Astrocyte of the cerebellum (primary cell): ENCODE measurements at regions not wholly inside any gene's neighbourhood (a gene's known extent, or its start where the extent isn't known, plus 50 kb on each side); places are given as distances from the start of the nearest gene placed in this dataset.

Source experiments
- DNase-seq: peaks from one replicate; pipeline ENCODE4 v3.0.0-alpha.2; 2011; ENCODE audit warnings: low read depth
- H3K4me3 ChIP-seq: 2 replicates; pipeline ENCODE4 v1.5.1; 2011; ENCODE audit warnings: mild to moderate bottlenecking, low read depth, low read length, moderate library complexity
- CTCF ChIP-seq: IDR thresholded peaks from 2 replicates; pipeline ENCODE4 v1.5.1; 2012; ENCODE audit warnings: low read length, low read depth, moderate library complexity, mild to moderate bottlenecking; ENCODE audit errors: missing control alignments
- in situ Hi-C: cut with HindIII; loops from 2 replicates; pipeline ENCODE4 v1.10.0; 2017; ENCODE audit warnings: low sequenced_read_pairs

- in situ Hi-C loops, result no loop called here
- TF ChIP-seq CTCF, result no peak
Measured at GRCh38 chr10:120749856-120750566, 101.2 kb upstream of the WDR11 start.

DNA sequence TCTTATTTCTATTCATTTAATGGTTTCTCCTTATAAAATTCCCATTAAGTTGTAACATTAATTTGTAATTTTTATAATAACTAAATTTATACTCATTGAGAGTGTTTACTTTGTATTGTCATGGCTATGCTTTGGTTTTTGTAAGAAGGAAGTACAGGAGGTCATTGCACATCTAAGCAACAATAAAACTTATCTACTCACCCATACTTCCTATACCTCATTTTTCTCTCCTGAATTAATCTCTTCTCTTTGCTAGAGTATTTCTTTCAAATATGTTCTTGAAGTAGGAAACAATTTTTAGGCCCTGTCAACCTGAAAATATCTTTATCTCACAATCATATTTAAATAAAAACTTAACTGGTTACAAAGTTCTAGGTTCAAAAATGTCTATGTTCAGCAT lies 95.4 kb upstream of the WDR11 start:
- TF ChIP-seq CTCF, result no peak
- H3K4me3 ChIP-seq, result no peak overlapping the region
- no peak for DNase-seq
- in situ Hi-C loops, result no loop called here

More at GRCh38 chr10:120749856-120750566, 101.2 kb upstream of the WDR11 start:
- no peak for DNase-seq
- no peak overlapping the region for H3K4me3 ChIP-seq

GRCh38 chr10:120760253-120760652 lies 90.9 kb upstream of the WDR11 start:
- no peak for TF ChIP-seq CTCF
- no peak for DNase-seq
- in situ Hi-C loops, result no loop called here
- no peak overlapping the region for H3K4me3 ChIP-seq

DNA sequence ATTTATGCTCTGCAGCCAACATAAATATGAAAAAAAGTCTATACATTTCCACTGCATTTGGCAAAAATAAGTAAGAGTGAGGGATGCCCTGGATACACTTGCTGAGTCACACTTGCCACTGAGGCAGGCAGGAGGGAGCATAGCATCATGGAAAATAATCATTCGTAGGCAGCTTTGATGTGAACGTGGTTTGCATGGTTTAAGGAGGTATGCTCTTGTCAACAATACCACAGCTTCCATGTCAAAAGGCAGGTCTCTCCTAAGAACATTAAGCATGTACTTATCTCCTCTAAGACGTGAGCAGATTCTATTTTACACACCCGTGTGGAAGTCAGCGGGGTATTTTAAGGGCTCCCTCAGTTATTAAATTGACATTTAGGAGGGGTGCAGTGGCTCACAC lies 89.2 kb upstream of the WDR11 start:
- DNase-seq, result no peak
- no peak for TF ChIP-seq CTCF
- no peak overlapping the region for H3K4me3 ChIP-seq

DNA sequence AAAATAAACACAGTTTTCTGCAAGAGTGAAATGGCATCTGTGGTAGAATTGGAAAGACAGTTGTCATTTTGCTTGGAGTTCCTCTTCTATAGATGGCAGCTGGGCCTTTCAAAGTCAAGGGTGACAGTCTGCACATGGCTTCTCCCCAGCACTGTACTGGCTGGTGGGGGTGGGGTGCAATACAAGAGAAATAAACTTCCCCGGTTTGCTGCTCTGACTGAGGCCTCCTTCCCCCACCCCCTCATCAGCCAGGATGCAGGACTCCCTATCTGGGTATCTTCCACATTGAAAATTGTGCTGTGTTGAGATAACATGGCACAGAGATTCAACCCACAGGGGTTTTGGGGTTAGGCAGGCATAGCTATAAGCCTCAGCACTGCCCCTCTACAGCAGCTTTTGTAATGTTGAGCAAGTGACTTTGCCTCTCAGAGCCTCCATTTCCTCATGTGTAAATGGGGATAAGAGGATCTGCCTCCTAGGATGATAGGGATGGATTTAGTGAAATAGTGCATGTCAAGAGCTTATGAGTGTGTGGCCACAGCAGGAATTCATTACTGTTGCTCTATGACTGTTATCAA lies 85.8 kb upstream of the WDR11 start:
- DNase-seq, result no peak
- H3K4me3 ChIP-seq, result no peak overlapping the region
- in situ Hi-C loops, result no loop called here
- no peak for TF ChIP-seq CTCF

More for the DNA sequence above, 89.2 kb upstream of the WDR11 start:
- in situ Hi-C loops, result no loop called here

DNA sequence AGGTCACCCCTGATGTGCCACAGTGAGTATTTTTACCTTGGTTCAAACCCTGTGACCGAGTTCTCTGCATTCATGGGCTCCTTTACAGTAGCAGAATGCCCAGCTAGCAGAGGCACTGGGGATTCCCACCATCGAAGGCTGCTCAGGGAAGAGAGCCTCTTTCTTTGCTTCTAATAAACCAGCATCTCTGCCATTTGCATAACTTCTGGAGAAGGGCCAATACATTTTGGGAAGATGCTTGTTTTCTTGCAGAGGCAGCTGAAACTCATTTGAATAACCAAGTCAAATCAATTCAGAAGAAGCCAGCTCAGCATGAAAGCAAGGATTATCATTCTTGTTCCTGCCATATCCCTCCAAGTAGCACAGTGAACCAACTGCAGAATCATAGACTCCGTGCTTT lies 82.9 kb upstream of the WDR11 start:
- in situ Hi-C loops, result no loop called here
- TF ChIP-seq CTCF, result no peak

More for the DNA sequence above, 82.9 kb upstream of the WDR11 start:
- no peak for DNase-seq
- H3K4me3 ChIP-seq, result no peak overlapping the region
